ENCODE measurements at regions not wholly inside any gene's neighbourhood (a gene's known extent, or its start where the extent isn't known, plus 50 kb on each side); places are given as distances from the start of the nearest gene placed in this dataset.
"Not testable (repeated sequence)": the region's sequence is repeated elsewhere in the genome, so short reads cannot be mapped to it uniquely, and the experiment has no call there.

- DNase-seq: no peak
- no peaks in the 10 kb centered on the region for H3K9me3 ChIP-seq (ENCODE audit: control insufficient read depth in 2 of 3, insufficient read depth in 1 of 3, low read length in 3 of 3)
- H3K27me3 ChIP-seq (ENCODE audit: control insufficient read depth, insufficient read depth, low read length): no peaks in the 10 kb centered on the region
- no peak for FAIRE-seq
- H3K27ac ChIP-seq (ENCODE audit: low read depth in 2 of 2, low read length in 2 of 2): no peak overlapping the region
- H3K4me3 ChIP-seq (ENCODE audit: low read length in 3 of 3): no peak overlapping the region
- H3K36me3 ChIP-seq (ENCODE audit: control insufficient read depth in 2 of 3, insufficient read depth in 3 of 3, low read length in 3 of 3): no peaks in the 10 kb centered on the region
- TF ChIP-seq CTCF (IDR thresholded peaks at IDR 0.05; ENCODE audit: borderline replicate concordance, extremely low read depth, insufficient read depth): no peak
- H3K4me1 ChIP-seq (ENCODE audit: control insufficient read depth in 2 of 3, insufficient read depth in 2 of 3, low read depth in 1 of 3, low read length in 3 of 3): no peaks in the 10 kb centered on the region
- intact Hi-C loops (cut with DNase I): no loop called here
- no peak overlapping the region for H3K9ac ChIP-seq (ENCODE audit: low read length in 3 of 3)
Measured at GRCh38 chr7:104061652-104062051, 72.2 kb upstream of the RELN start.

- H3K4me1 ChIP-seq (ENCODE audit: control insufficient read depth in 2 of 3, insufficient read depth in 2 of 3, low read depth in 1 of 3, low read length in 3 of 3); H3K4me3 ChIP-seq (ENCODE audit: low read length in 3 of 3); H3K36me3 ChIP-seq (ENCODE audit: control insufficient read depth in 2 of 3, insufficient read depth in 3 of 3, low read length in 3 of 3); H3K9me3 ChIP-seq (ENCODE audit: control insufficient read depth in 2 of 3, insufficient read depth in 1 of 3, low read length in 3 of 3); DNase-seq; H3K9ac ChIP-seq (ENCODE audit: low read length in 3 of 3); H3K27ac ChIP-seq (ENCODE audit: low read depth in 2 of 2, low read length in 2 of 2); intact Hi-C loops (cut with DNase I); FAIRE-seq; H3K27me3 ChIP-seq (ENCODE audit: control insufficient read depth, insufficient read depth, low read length): not testable (repeated sequence)
Measured at GRCh38 chr7:104059837-104060236, 70.4 kb upstream of the RELN start.

GRCh38 chr7:104059103-104059502 is 69.6 kb upstream of the RELN start:
- H3K36me3 ChIP-seq (ENCODE audit: control insufficient read depth in 2 of 3, insufficient read depth in 3 of 3, low read length in 3 of 3): no peaks in the 10 kb centered on the region
- no peak for TF ChIP-seq CTCF (IDR thresholded peaks at IDR 0.05; ENCODE audit: borderline replicate concordance, extremely low read depth, insufficient read depth)
- intact Hi-C loops (cut with DNase I): no loop called here
- H3K9me3 ChIP-seq (ENCODE audit: control insufficient read depth in 2 of 3, insufficient read depth in 1 of 3, low read length in 3 of 3): no peaks in the 10 kb centered on the region
- H3K4me3 ChIP-seq (ENCODE audit: low read length in 3 of 3): no peak overlapping the region
- H3K27ac ChIP-seq (ENCODE audit: low read depth in 2 of 2, low read length in 2 of 2): no peak overlapping the region
- DNase-seq (no peak), FAIRE-seq (no peak)
- no peaks in the 10 kb centered on the region for H3K4me1 ChIP-seq (ENCODE audit: control insufficient read depth in 2 of 3, insufficient read depth in 2 of 3, low read depth in 1 of 3, low read length in 3 of 3)
- no peak overlapping the region for H3K9ac ChIP-seq (ENCODE audit: low read length in 3 of 3)
- no peaks in the 10 kb centered on the region for H3K27me3 ChIP-seq (ENCODE audit: control insufficient read depth, insufficient read depth, low read length)

- Histone ChIP-seq H3K27me3 (ENCODE audit: control insufficient read depth, insufficient read depth, low read length) (no peaks in the 10 kb centered on the region), H3K4me1 (ENCODE audit: control insufficient read depth in 2 of 3, insufficient read depth in 2 of 3, low read depth in 1 of 3, low read length in 3 of 3) (no peaks in the 10 kb centered on the region), H3K27ac (ENCODE audit: low read depth in 2 of 2, low read length in 2 of 2) (no peak overlapping the region), H3K4me3 (ENCODE audit: low read length in 3 of 3) (no peak overlapping the region), H3K9ac (ENCODE audit: low read length in 3 of 3) (no peak overlapping the region), H3K9me3 (ENCODE audit: control insufficient read depth in 2 of 3, insufficient read depth in 1 of 3, low read length in 3 of 3) (no peaks in the 10 kb centered on the region), H3K36me3 (ENCODE audit: control insufficient read depth in 2 of 3, insufficient read depth in 3 of 3, low read length in 3 of 3) (no peaks in the 10 kb centered on the region)
- intact Hi-C loops (cut with DNase I): no loop called here
- FAIRE-seq: no peak
- DNase-seq: no peak
- TF ChIP-seq CTCF (IDR thresholded peaks at IDR 0.05; ENCODE audit: borderline replicate concordance, extremely low read depth, insufficient read depth): no peak
Measured at GRCh38 chr7:104054362-104054761, 64.9 kb upstream of the RELN start.

Data from kidney (tissue), 13 donors.